ENCODE measurements at regions not wholly inside any gene's neighbourhood (a gene's known extent, or its start where the extent isn't known, plus 50 kb on each side); places are given as distances from the start of the nearest gene placed in this dataset.

DNA sequence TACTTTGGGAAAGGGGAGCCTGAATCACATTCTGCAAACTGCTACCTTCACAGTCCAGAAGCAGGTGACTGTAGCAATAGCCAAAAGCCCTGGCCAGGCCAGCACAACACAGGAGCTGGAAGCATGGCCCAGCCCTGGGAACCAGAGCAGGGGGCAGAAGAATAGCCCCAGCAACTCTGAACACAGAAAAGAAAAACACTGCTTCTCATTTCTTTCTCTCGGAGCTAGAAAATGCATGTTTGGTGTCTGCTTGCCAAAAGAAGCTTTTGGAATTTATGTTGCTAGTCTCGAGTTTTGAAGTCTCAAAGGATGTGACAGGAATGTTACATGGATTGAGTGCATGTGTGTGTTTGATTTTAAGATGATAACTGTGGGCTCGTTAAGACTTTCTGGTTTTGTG, 79.8 kb upstream of the SCAF8 start:
- no peaks in the 10 kb centered on the region for H3K79me1 ChIP-seq (ENCODE audit: low read length)
- peak overlapping the region; percentile 1 for H3K9ac ChIP-seq (ENCODE audit: low read length)
- H3K23ac ChIP-seq (ENCODE audit: low read length) = no peak overlapping the region
- DNase-seq = no peak
- H3K79me2 ChIP-seq (ENCODE audit: control insufficient read depth, insufficient read depth, low read length) = no peaks in the 10 kb centered on the region
- no peak overlapping the region for H3K4me2 ChIP-seq (ENCODE audit: low read length)
- peak overlapping the region; percentile 71 for H3K27ac ChIP-seq (ENCODE audit: low read depth, low read length)
- H4K8ac ChIP-seq (ENCODE audit: low read depth, low read length) = no peak overlapping the region
- peak overlapping the region; percentile 11 for H3K56ac ChIP-seq (ENCODE audit: low read length)
- H2AK5ac ChIP-seq (ENCODE audit: low read length) = no peak overlapping the region
- no peaks in the 10 kb centered on the region for H3K36me3 ChIP-seq (ENCODE audit: control insufficient read depth, insufficient read depth, low read length)
- 100% methylated on average over 1 of the region's 3 CpGs for WGBS (ENCODE audit: extremely low coverage, insufficient coverage, low lambda C conversion rate)
- peak overlapping the region; percentile 5 for H2BK5ac ChIP-seq (ENCODE audit: low read length)
- no peak overlapping the region for H2BK120ac ChIP-seq (ENCODE audit: low read depth, low read length)
- H3K18ac ChIP-seq (ENCODE audit: low read length) = no peak overlapping the region
- H3K4me3 ChIP-seq (ENCODE audit: low read length) = no peak overlapping the region
- no peaks in the 10 kb centered on the region for H3K27me3 ChIP-seq (ENCODE audit: insufficient read depth, low read length, poor library complexity)
- H3K4me1 ChIP-seq (ENCODE audit: control insufficient read depth, low read depth, low read length) = peaks cover 1% of the 10 kb centered on the region
- no peak overlapping the region for H3K4ac ChIP-seq (ENCODE audit: low read depth, low read length)
- no peak overlapping the region for H2BK15ac ChIP-seq (replicated peaks; ENCODE audit: low read depth)
- H4K5ac ChIP-seq (ENCODE audit: low read length) = no peak overlapping the region

DNA sequence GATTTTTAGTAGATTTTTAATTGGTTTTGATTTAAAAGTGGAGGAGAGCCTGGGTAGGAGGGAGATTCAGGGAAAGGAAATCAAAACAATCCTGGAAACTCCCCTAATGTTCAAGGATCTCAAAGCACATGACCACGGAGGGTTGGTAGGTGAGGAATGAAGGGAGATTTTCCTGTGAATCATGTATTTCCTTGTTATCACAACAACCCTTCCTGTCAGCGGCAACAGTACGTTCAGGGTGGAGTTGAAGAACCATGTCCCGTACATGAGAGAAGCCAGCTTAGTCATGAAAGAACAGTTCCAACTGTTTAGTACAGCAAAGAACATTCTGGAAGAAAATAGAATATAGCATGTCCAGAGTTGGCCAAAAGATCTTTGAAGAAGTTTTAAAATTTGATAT, 79.4 kb upstream of the SCAF8 start:
- peaks cover 1% of the 10 kb centered on the region for H3K4me1 ChIP-seq (ENCODE audit: control insufficient read depth, low read depth, low read length)
- no peak overlapping the region for H3K4me2 ChIP-seq (ENCODE audit: low read length)
- H3K9ac ChIP-seq (ENCODE audit: low read length) = peak overlapping the region; percentile 23
- DNase-seq = peak; percentile 37
- no CpG with 5 or more reads among the region's 4 CpGs for WGBS (ENCODE audit: extremely low coverage, insufficient coverage, low lambda C conversion rate)
- no peak overlapping the region for H4K5ac ChIP-seq (ENCODE audit: low read length)
- H3K18ac ChIP-seq (ENCODE audit: low read length) = no peak overlapping the region
- no peak overlapping the region for H4K8ac ChIP-seq (ENCODE audit: low read depth, low read length)
- no peaks in the 10 kb centered on the region for H3K27me3 ChIP-seq (ENCODE audit: insufficient read depth, low read length, poor library complexity)
- no peaks in the 10 kb centered on the region for H3K79me2 ChIP-seq (ENCODE audit: control insufficient read depth, insufficient read depth, low read length)
- H2AK5ac ChIP-seq (ENCODE audit: low read length) = no peak overlapping the region
- no peaks in the 10 kb centered on the region for H3K79me1 ChIP-seq (ENCODE audit: low read length)
- H3K27ac ChIP-seq (ENCODE audit: low read depth, low read length) = no peak overlapping the region
- H3K4ac ChIP-seq (ENCODE audit: low read depth, low read length) = no peak overlapping the region
- H3K4me3 ChIP-seq (ENCODE audit: low read length) = no peak overlapping the region
- H2BK120ac ChIP-seq (ENCODE audit: low read depth, low read length) = no peak overlapping the region
- peak overlapping the region; percentile 52 for H2BK5ac ChIP-seq (ENCODE audit: low read length)
- no peak overlapping the region for H2BK15ac ChIP-seq (replicated peaks; ENCODE audit: low read depth)
- peak overlapping the region; percentile 29 for H3K56ac ChIP-seq (ENCODE audit: low read length)
- no peak overlapping the region for H3K23ac ChIP-seq (ENCODE audit: low read length)
- no peaks in the 10 kb centered on the region for H3K36me3 ChIP-seq (ENCODE audit: control insufficient read depth, insufficient read depth, low read length)

DNA sequence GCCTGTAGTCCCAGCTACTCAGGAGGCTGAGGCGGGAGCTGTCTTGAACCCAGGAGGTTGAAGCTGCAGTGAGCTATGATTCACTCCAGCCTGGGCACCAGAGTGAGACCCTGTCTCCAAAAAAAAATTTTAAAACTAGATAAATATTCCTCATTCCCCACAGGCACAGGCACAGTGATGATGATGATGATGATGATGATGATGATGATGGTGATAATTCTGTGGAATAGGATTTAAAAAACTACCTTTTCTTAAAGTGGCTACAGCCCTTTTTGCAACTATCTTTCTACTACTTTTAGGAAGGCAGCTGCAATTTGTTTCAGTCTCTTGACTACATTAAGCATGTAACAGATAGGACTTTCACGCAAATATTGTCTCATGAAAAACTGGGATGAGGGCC, 76.6 kb upstream of the SCAF8 start:
- Histone ChIP-seq H2BK120ac (ENCODE audit: low read depth, low read length) (no peak overlapping the region), H3K23ac (ENCODE audit: low read length) (no peak overlapping the region)
- DNase-seq = no peak

DNA sequence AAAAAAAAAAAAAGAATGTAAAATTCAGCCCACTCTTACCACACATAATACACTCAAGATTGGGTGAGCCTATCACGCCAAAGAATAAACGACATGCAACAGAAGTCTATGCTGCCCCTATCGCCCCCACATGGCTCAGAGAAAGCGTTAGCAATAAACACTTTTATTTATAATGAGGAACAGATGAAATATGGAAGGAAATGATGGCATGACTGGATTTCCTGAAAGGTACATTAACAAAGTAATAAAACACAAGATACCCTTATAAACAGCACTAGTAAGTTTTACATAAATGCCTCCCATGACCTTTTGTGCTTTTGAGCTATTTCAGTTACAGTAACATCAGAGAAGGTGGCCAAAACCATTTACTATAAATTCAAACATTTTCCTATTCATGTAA, 71.4 kb upstream of the SCAF8 start:
- H2BK15ac ChIP-seq (replicated peaks; ENCODE audit: low read depth) = no peak overlapping the region
- no peak overlapping the region for H3K4me3 ChIP-seq (ENCODE audit: low read length)
- H3K23ac ChIP-seq (ENCODE audit: low read length) = no peak overlapping the region
- no peak overlapping the region for H3K4ac ChIP-seq (ENCODE audit: low read depth, low read length)
- no peak overlapping the region for H3K56ac ChIP-seq (ENCODE audit: low read length)
- no peak overlapping the region for H2AK5ac ChIP-seq (ENCODE audit: low read length)
- no peak overlapping the region for H2BK120ac ChIP-seq (ENCODE audit: low read depth, low read length)
- no peaks in the 10 kb centered on the region for H3K79me1 ChIP-seq (ENCODE audit: low read length)
- no peaks in the 10 kb centered on the region for H3K27me3 ChIP-seq (ENCODE audit: insufficient read depth, low read length, poor library complexity)
- no peak overlapping the region for H3K4me2 ChIP-seq (ENCODE audit: low read length)
- no peaks in the 10 kb centered on the region for H3K36me3 ChIP-seq (ENCODE audit: control insufficient read depth, insufficient read depth, low read length)
- H2BK5ac ChIP-seq (ENCODE audit: low read length) = no peak overlapping the region
- H3K9ac ChIP-seq (ENCODE audit: low read length) = no peak overlapping the region
- no CpG with 5 or more reads among the region's 4 CpGs for whole genome bisulfite sequencing (ENCODE audit: extremely low coverage, insufficient coverage, low lambda C conversion rate)
- no peak for DNase-seq
- H4K8ac ChIP-seq (ENCODE audit: low read depth, low read length) = no peak overlapping the region
- H3K4me1 ChIP-seq (ENCODE audit: control insufficient read depth, low read depth, low read length) = no peaks in the 10 kb centered on the region
- H3K18ac ChIP-seq (ENCODE audit: low read length) = no peak overlapping the region
- H3K79me2 ChIP-seq (ENCODE audit: control insufficient read depth, insufficient read depth, low read length) = no peaks in the 10 kb centered on the region
- no peak overlapping the region for H4K5ac ChIP-seq (ENCODE audit: low read length)
- H3K27ac ChIP-seq (ENCODE audit: low read depth, low read length) = no peak overlapping the region

More for the DNA sequence above, 76.6 kb upstream of the SCAF8 start:
- H3K79me1 ChIP-seq (ENCODE audit: low read length) = no peaks in the 10 kb centered on the region
- no peak overlapping the region for H2BK5ac ChIP-seq (ENCODE audit: low read length)
- H4K5ac ChIP-seq (ENCODE audit: low read length) = no peak overlapping the region
- no peak overlapping the region for H3K4me3 ChIP-seq (ENCODE audit: low read length)
- H4K8ac ChIP-seq (ENCODE audit: low read depth, low read length) = no peak overlapping the region
- H2AK5ac ChIP-seq (ENCODE audit: low read length) = no peak overlapping the region
- no peak overlapping the region for H3K9ac ChIP-seq (ENCODE audit: low read length)
- H3K36me3 ChIP-seq (ENCODE audit: control insufficient read depth, insufficient read depth, low read length) = no peaks in the 10 kb centered on the region
- no peak overlapping the region for H3K4me2 ChIP-seq (ENCODE audit: low read length)
- no peak overlapping the region for H2BK15ac ChIP-seq (replicated peaks; ENCODE audit: low read depth)
- WGBS (ENCODE audit: extremely low coverage, insufficient coverage, low lambda C conversion rate) = no CpG with 5 or more reads among the region's 2 CpGs
- H3K18ac ChIP-seq (ENCODE audit: low read length) = no peak overlapping the region
- H3K4me1 ChIP-seq (ENCODE audit: control insufficient read depth, low read depth, low read length) = peaks cover 1% of the 10 kb centered on the region
- no peak overlapping the region for H3K27ac ChIP-seq (ENCODE audit: low read depth, low read length)
- H3K79me2 ChIP-seq (ENCODE audit: control insufficient read depth, insufficient read depth, low read length) = no peaks in the 10 kb centered on the region
- no peak overlapping the region for H3K56ac ChIP-seq (ENCODE audit: low read length)
- no peaks in the 10 kb centered on the region for H3K27me3 ChIP-seq (ENCODE audit: insufficient read depth, low read length, poor library complexity)
- H3K4ac ChIP-seq (ENCODE audit: low read depth, low read length) = peak overlapping the region; percentile 70

DNA sequence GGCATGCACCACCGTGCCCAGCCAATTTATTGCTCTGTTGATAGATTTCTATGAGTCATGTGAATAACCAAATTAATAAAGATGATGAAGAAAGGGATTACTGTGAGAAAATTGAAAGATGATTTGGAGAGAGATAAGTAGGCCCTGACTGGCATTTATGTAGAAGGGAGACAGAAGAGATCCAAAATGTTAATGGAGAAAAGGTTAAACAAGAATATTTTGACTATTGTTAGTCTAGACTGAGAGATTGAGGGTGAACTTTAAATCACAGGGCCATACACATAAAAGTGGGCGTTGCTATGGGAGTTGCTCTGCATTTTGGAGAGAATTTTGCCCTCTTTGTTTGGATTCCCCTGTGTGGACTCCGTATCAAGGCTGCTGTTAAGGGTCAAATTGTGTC, 68.9 kb upstream of the SCAF8 start:
- no peak overlapping the region for H3K4me3 ChIP-seq (ENCODE audit: low read length)
- no peak overlapping the region for H3K9ac ChIP-seq (ENCODE audit: low read length)
- no peak overlapping the region for H3K23ac ChIP-seq (ENCODE audit: low read length)
- H3K79me1 ChIP-seq (ENCODE audit: low read length) = no peaks in the 10 kb centered on the region
- no peaks in the 10 kb centered on the region for H3K79me2 ChIP-seq (ENCODE audit: control insufficient read depth, insufficient read depth, low read length)
- no peak overlapping the region for H3K56ac ChIP-seq (ENCODE audit: low read length)
- no peak overlapping the region for H3K4me2 ChIP-seq (ENCODE audit: low read length)
- no peaks in the 10 kb centered on the region for H3K4me1 ChIP-seq (ENCODE audit: control insufficient read depth, low read depth, low read length)
- H3K27me3 ChIP-seq (ENCODE audit: insufficient read depth, low read length, poor library complexity) = no peaks in the 10 kb centered on the region
- H3K4ac ChIP-seq (ENCODE audit: low read depth, low read length) = no peak overlapping the region
- no peak for DNase-seq
- H4K5ac ChIP-seq (ENCODE audit: low read length) = no peak overlapping the region
- H2AK5ac ChIP-seq (ENCODE audit: low read length) = no peak overlapping the region
- H4K8ac ChIP-seq (ENCODE audit: low read depth, low read length) = no peak overlapping the region
- no peak overlapping the region for H3K18ac ChIP-seq (ENCODE audit: low read length)
- no peaks in the 10 kb centered on the region for H3K36me3 ChIP-seq (ENCODE audit: control insufficient read depth, insufficient read depth, low read length)
- no peak overlapping the region for H2BK5ac ChIP-seq (ENCODE audit: low read length)
- no peak overlapping the region for H2BK15ac ChIP-seq (replicated peaks; ENCODE audit: low read depth)
- H3K27ac ChIP-seq (ENCODE audit: low read depth, low read length) = no peak overlapping the region
- no peak overlapping the region for H2BK120ac ChIP-seq (ENCODE audit: low read depth, low read length)
- WGBS (ENCODE audit: extremely low coverage, insufficient coverage, low lambda C conversion rate) = no CpG with 5 or more reads among the region's 3 CpGs

DNA sequence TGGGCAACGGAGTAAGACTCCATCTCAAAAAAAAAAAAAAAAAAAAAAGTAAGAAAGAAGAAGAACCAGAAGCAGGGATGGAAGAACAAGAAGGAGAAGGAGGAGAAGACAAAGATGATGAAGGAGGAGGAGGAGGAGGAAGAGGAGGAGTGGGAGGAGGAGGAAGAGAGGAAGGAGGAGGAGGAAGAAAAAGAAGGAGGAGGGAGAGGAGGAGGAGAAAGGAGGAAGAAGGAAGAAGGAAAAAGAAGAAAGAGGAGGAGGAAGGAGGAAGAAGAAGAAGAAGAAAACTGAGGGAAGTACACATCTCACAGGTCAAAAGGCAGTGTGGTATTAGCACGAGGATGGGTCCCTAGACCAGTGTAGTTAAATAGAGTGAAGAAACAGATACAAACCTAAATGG, 65.1 kb upstream of the SCAF8 start:
- Histone ChIP-seq H3K79me1 (ENCODE audit: low read length) (no peaks in the 10 kb centered on the region), H3K27ac (ENCODE audit: low read depth, low read length) (no peak overlapping the region), H2BK5ac (ENCODE audit: low read length) (no peak overlapping the region), H3K4ac (ENCODE audit: low read depth, low read length) (no peak overlapping the region), H3K18ac (ENCODE audit: low read length) (no peak overlapping the region), H2AK5ac (ENCODE audit: low read length) (no peak overlapping the region), H3K4me1 (ENCODE audit: control insufficient read depth, low read depth, low read length) (no peaks in the 10 kb centered on the region), H3K36me3 (ENCODE audit: control insufficient read depth, insufficient read depth, low read length) (no peaks in the 10 kb centered on the region), H3K4me2 (ENCODE audit: low read length) (no peak overlapping the region), H3K56ac (ENCODE audit: low read length) (no peak overlapping the region), H3K27me3 (ENCODE audit: insufficient read depth, low read length, poor library complexity) (no peaks in the 10 kb centered on the region), H4K5ac (ENCODE audit: low read length) (no peak overlapping the region), H2BK15ac (replicated peaks; ENCODE audit: low read depth) (no peak overlapping the region), H2BK120ac (ENCODE audit: low read depth, low read length) (no peak overlapping the region), H3K9ac (ENCODE audit: low read length) (no peak overlapping the region), H3K4me3 (ENCODE audit: low read length) (no peak overlapping the region), H3K79me2 (ENCODE audit: control insufficient read depth, insufficient read depth, low read length) (no peaks in the 10 kb centered on the region), H3K23ac (ENCODE audit: low read length) (no peak overlapping the region), H4K8ac (ENCODE audit: low read depth, low read length) (no peak overlapping the region)
- WGBS (ENCODE audit: extremely low coverage, insufficient coverage, low lambda C conversion rate) = no CpG with 5 or more reads among the region's 2 CpGs
- DNase-seq = no peak

Data from mesendoderm (in vitro differentiated cells).